ENCODE measurements at regions not wholly inside any gene's neighbourhood (a gene's known extent, or its start where the extent isn't known, plus 50 kb on each side); places are given as distances from the start of the nearest gene placed in this dataset.

- H3K4me1 Mint-ChIP-seq (ENCODE audit: low read depth, unreplicated experiment) = no peaks in the 10 kb centered on the region
- no peaks in the 10 kb centered on the region for H3K27me3 Mint-ChIP-seq (ENCODE audit: unreplicated experiment)
- TF ChIP-seq, protein P1, sequence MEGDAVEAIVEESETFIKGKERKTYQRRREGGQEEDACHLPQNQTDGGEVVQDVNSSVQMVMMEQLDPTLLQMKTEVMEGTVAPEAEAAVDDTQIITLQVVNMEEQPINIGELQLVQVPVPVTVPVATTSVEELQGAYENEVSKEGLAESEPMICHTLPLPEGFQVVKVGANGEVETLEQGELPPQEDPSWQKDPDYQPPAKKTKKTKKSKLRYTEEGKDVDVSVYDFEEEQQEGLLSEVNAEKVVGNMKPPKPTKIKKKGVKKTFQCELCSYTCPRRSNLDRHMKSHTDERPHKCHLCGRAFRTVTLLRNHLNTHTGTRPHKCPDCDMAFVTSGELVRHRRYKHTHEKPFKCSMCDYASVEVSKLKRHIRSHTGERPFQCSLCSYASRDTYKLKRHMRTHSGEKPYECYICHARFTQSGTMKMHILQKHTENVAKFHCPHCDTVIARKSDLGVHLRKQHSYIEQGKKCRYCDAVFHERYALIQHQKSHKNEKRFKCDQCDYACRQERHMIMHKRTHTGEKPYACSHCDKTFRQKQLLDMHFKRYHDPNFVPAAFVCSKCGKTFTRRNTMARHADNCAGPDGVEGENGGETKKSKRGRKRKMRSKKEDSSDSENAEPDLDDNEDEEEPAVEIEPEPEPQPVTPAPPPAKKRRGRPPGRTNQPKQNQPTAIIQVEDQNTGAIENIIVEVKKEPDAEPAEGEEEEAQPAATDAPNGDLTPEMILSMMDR (IDR thresholded peaks at IDR 0.05; ENCODE audit: partially characterized antibody, unreplicated experiment) = no peak
- H3K27ac Mint-ChIP-seq (ENCODE audit: unreplicated experiment) = no peak overlapping the region
- H3K9me3 Mint-ChIP-seq (ENCODE audit: unreplicated experiment) = no peaks in the 10 kb centered on the region
- H3K36me3 Mint-ChIP-seq (ENCODE audit: unreplicated experiment) = no peaks in the 10 kb centered on the region
- H3K4me3 Mint-ChIP-seq (ENCODE audit: unreplicated experiment) = no peak overlapping the region
- no peak for DNase-seq
Observed at GRCh38 chr7:48872548-48872947, 51.8 kb upstream of the CDC14C start.

All from glutamatergic neuron (in vitro differentiated cells).